NT2/D1 (cell line): ENCODE measurements at regions not wholly inside any gene's neighbourhood (a gene's known extent, or its start where the extent isn't known, plus 50 kb on each side); places are given as distances from the start of the nearest gene placed in this dataset.

Source experiments
- YY1 ChIP-seq: IDR thresholded peaks from 2 replicates; pipeline ENCODE4 v1.6.1; 2011; ENCODE audit not compliant: insufficient read length, insufficient read depth
- ZNF274 ChIP-seq: IDR thresholded peaks from 2 replicates; pipeline ENCODE4 v1.6.1; 2011; ENCODE audit warnings: mild to moderate bottlenecking, low read depth, low read length

- TF ChIP-seq YY1 (no peak), ZNF274 (no peak)
Measured at GRCh38 chr11:112599856-112600533, 339.3 kb upstream of the PLET1 start.
